ENCODE measurements at regions not wholly inside any gene's neighbourhood (a gene's known extent, or its start where the extent isn't known, plus 50 kb on each side); places are given as distances from the start of the nearest gene placed in this dataset.

DNA sequence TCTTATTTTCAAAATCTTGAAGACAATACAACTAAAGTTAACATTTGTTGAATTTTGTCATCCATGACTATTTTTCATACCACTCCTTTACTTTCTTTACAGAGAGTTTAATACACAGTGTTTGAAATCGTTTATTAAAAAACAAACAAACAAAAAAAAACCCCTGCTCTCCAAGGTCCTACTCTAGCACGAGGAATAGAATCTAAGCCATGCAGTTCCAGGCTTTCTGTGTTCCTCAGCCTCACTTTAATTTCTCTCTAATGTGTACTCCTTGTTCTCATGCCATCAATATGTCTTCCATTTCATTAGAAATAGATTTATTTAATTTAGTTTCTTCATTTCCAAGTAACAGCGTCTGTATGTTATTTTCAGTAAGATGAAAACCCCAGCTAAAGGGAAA is 381.2 kb upstream of the MC4R start (continued):
- TF ChIP-seq NANOG (IDR thresholded peaks at IDR 0.05; ENCODE audit: insufficient read depth, low read depth, low read length, poor library complexity, severe bottlenecking): no peak

Data from H1 (cell line).